ENCODE measurements at regions not wholly inside any gene's neighbourhood (a gene's known extent, or its start where the extent isn't known, plus 50 kb on each side); places are given as distances from the start of the nearest gene placed in this dataset.
"Not testable (repeated sequence)": the region's sequence is repeated elsewhere in the genome, so short reads cannot be mapped to it uniquely, and the experiment has no call there.

GRCh38 chrX:84611843-84612636 is 109.8 kb upstream of the HDX start:
- no peak for DNase-seq (ENCODE audit: low spot score)

GRCh38 chrX:84634201-84634782 is 132.0 kb upstream of the HDX start:
- no peak for DNase-seq (ENCODE audit: low spot score)

- no peak for DNase-seq (ENCODE audit: low spot score)
Observed at GRCh38 chrX:84666086-84666485, 163.8 kb upstream of the HDX start.

GRCh38 chrX:84690228-84690627 is 188.0 kb upstream of the HDX start:
- DNase-seq (ENCODE audit: low spot score) = no peak

GRCh38 chrX:84709987-84710386 is 207.7 kb upstream of the HDX start:
- no peak for DNase-seq (ENCODE audit: low spot score)

- DNase-seq (ENCODE audit: low spot score) = no peak
Observed at GRCh38 chrX:84710611-84711010, 208.4 kb upstream of the HDX start.

- DNase-seq (ENCODE audit: low spot score) = no peak
Observed at GRCh38 chrX:84712621-84713020, 210.4 kb upstream of the HDX start.

GRCh38 chrX:84715315-84715714 is 213.1 kb upstream of the HDX start:
- DNase-seq (ENCODE audit: low spot score) = no peak

- no peak for DNase-seq (ENCODE audit: low spot score)
Observed at GRCh38 chrX:84717343-84717742, 215.1 kb upstream of the HDX start.

- no peak for DNase-seq (ENCODE audit: low spot score)
Observed at GRCh38 chrX:84721416-84721815, 219.2 kb upstream of the HDX start.

GRCh38 chrX:84724576-84724975 is 222.3 kb upstream of the HDX start:
- no peak for DNase-seq (ENCODE audit: low spot score)

- DNase-seq (ENCODE audit: low spot score) = no peak
Observed at GRCh38 chrX:84729408-84729807, 227.2 kb upstream of the HDX start.

- DNase-seq (ENCODE audit: low spot score) = peak; percentile 59
Observed at GRCh38 chrX:84729809-84730208, 227.6 kb upstream of the HDX start.

GRCh38 chrX:84735025-84735424 is 232.8 kb upstream of the HDX start:
- DNase-seq (ENCODE audit: low spot score) = no peak

GRCh38 chrX:84737471-84737871 is 235.2 kb upstream of the HDX start:
- no peak for DNase-seq (ENCODE audit: low spot score)

GRCh38 chrX:84747516-84747915 is 245.3 kb upstream of the HDX start:
- DNase-seq (ENCODE audit: low spot score) = no peak

- no peak for DNase-seq (ENCODE audit: low spot score)
Observed at GRCh38 chrX:84748965-84749656, 246.9 kb upstream of the HDX start.

GRCh38 chrX:84760560-84760959 is 243.1 kb upstream of the APOOL start:
- no peak for DNase-seq (ENCODE audit: low spot score)

GRCh38 chrX:84796321-84796720 is 207.4 kb upstream of the APOOL start:
- DNase-seq (ENCODE audit: low spot score) = no peak

- DNase-seq (ENCODE audit: low spot score) = no peak
Observed at GRCh38 chrX:84830836-84831235, 172.8 kb upstream of the APOOL start.

GRCh38 chrX:84846541-84846940 is 157.1 kb upstream of the APOOL start:
- DNase-seq (ENCODE audit: low spot score) = not testable (repeated sequence)

GRCh38 chrX:84851183-84851582 is 152.5 kb upstream of the APOOL start:
- DNase-seq (ENCODE audit: low spot score) = not testable (repeated sequence)

GRCh38 chrX:84856791-84857190 is 146.9 kb upstream of the APOOL start:
- DNase-seq (ENCODE audit: low spot score) = not testable (repeated sequence)

All from AG08395 (cell line).